Body of pancreas (tissue), 4 donors: ENCODE measurements at regions not wholly inside any gene's neighbourhood (a gene's known extent, or its start where the extent isn't known, plus 50 kb on each side); places are given as distances from the start of the nearest gene placed in this dataset.
"Not testable (repeated sequence)": the region's sequence is repeated elsewhere in the genome, so short reads cannot be mapped to it uniquely, and the experiment has no call there.

Source experiments
- ATAC-seq: fragments of 150-250 bp; one replicate; pipeline ENCODE4 v1.9.1; 2016
- DNase-seq, 4 donors: peaks; one replicate each; pipeline ENCODE4 v3.0.0-alpha.2; 2019
- H3K27ac ChIP-seq, 4 donors: fragments of 200-600 bp; sonication (generic); 1 replicate in 3 of 4; 2 replicates in 1 of 4; pipeline versions ENCODE4 v1.5.1 to v1.6.1; 2016 to 2019; ENCODE audit warnings: mild to moderate bottlenecking in 1 of 4, mixed read lengths in 1 of 4, moderate library complexity in 1 of 4
- H3K27me3 ChIP-seq, 2 donors: fragments of 200-600 bp; sonication (generic); one replicate each; pipeline ENCODE4 v1.6.0; 2016; ENCODE audit warnings: mild to moderate bottlenecking in 1 of 2
- H3K36me3 ChIP-seq, 2 donors: fragments of 200-600 bp; sonication (generic); replicated peaks in 1 of 2; 2 replicates each; pipeline ENCODE4 v1.5.1; 2016; ENCODE audit warnings: low read depth in 2 of 2; ENCODE audit not compliant: insufficient read depth in 1 of 2
- H3K4me1 ChIP-seq: fragments of 200-600 bp; sonication (generic); one replicate; pipeline ENCODE4 v1.6.0; 2016
- H3K4me3 ChIP-seq, 2 donors: fragments of 200-600 bp; sonication (generic); 1 replicate in 1 of 2; 2 replicates in 1 of 2; pipeline ENCODE4 v1.5.1; 2016 to 2019
- H3K9me3 ChIP-seq, 3 donors: fragments of 200-600 bp; sonication (generic); 1 replicate in 2 of 3; 2 replicates in 1 of 3; pipeline ENCODE4 v1.5.1; 2016
- POLR2A ChIP-seq, 3 donors: fragments of 450-650 bp; IDR thresholded peaks; one replicate each; pipeline ENCODE4 v1.6.1; 2016; ENCODE audit warnings: antibody characterized with exemption in 3 of 3, mild to moderate bottlenecking in 2 of 3
- WGBS, 2 donors: methylation state at CpG; one replicate each; pipeline ENCODE4 v1.1.5; 2017; 5-methylcytosine and 5-hydroxymethylcytosine counted together
- intact Hi-C: fragments of 100-400 bp; cut with DNase I; formaldehyde crosslinking; loops from one replicate; pipeline ENCODE4 v1.15.1; 2023
- TF ChIP-seq, protein P1 (sequence below), 7 experiments: fragments of 450-650 bp in 4 of 7; fragments of 200-600 bp in 3 of 7; sonication (generic) in 3 of 7; IDR thresholded peaks; one replicate each; pipeline ENCODE4 v1.5.1; 2016 to 2019; ENCODE audit warnings: antibody characterized with exemption in 7 of 7

DNA sequence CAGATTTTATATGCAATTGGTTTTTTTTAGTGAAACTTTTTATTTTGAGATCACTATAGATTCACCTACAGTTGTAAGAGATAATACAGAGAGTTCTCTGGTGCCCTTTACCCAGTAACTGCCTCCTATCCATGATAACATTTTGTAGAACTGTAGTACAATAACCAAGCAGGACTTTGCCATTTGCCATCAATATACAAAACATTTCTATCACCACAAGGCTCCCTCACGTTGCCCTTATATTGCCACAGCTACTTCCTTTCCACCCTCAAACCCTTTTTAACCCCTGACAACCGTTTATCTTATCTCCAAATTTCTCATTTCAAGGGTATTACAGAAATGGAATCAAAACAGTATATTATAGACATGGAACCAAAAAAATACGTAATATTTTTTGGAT, 130.7 kb upstream of the GOLGA6L4 start:
- ATAC-seq (no peak), DNase-seq (no peak)
- WGBS, 2 donors: 61 to 64% methylated on average over 3 of the region's 3 CpGs
- Histone ChIP-seq H3K4me1 (no peaks in the 10 kb centered on the region), H3K27ac (no peak overlapping the region), H3K36me3 (no peaks in the 10 kb centered on the region), H3K27me3 (no peaks in the 10 kb centered on the region), H3K4me3 (no peak overlapping the region), H3K9me3 (no peaks in the 10 kb centered on the region)
- no peak for TF ChIP-seq POLR2A (IDR thresholded peaks at IDR 0.05)
- TF ChIP-seq, protein P1, sequence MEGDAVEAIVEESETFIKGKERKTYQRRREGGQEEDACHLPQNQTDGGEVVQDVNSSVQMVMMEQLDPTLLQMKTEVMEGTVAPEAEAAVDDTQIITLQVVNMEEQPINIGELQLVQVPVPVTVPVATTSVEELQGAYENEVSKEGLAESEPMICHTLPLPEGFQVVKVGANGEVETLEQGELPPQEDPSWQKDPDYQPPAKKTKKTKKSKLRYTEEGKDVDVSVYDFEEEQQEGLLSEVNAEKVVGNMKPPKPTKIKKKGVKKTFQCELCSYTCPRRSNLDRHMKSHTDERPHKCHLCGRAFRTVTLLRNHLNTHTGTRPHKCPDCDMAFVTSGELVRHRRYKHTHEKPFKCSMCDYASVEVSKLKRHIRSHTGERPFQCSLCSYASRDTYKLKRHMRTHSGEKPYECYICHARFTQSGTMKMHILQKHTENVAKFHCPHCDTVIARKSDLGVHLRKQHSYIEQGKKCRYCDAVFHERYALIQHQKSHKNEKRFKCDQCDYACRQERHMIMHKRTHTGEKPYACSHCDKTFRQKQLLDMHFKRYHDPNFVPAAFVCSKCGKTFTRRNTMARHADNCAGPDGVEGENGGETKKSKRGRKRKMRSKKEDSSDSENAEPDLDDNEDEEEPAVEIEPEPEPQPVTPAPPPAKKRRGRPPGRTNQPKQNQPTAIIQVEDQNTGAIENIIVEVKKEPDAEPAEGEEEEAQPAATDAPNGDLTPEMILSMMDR (IDR thresholded peaks at IDR 0.05): no peak
- intact Hi-C loops: no loop called here

DNA sequence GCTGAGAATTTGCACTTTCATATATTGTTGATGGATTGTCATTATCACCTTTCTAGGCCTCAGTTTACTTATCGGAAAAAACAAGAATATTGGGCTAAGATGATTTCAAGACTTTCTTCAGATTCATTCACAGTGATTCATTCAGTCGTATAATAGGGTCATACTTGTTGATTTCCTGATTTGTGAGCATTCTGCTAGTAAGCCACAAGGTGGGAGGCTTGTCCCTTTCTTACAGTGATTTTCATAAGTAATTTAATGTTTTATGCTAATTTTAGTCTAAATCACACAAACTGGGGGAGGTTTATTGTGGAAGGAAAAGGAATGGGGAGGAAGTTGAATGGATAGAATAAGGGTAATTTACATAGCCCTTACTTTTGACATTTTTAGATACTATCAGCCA, 126.8 kb upstream of the GOLGA6L4 start:
- H3K9me3 ChIP-seq: no peaks in the 10 kb centered on the region
- 84 to 86% methylated on average over 2 of the region's 2 CpGs for WGBS, 2 donors
- intact Hi-C loops: no loop called here
- H3K27me3 ChIP-seq: no peaks in the 10 kb centered on the region
- no peak overlapping the region for H3K4me3 ChIP-seq
- no peak for TF ChIP-seq POLR2A (IDR thresholded peaks at IDR 0.05)
- TF ChIP-seq, protein P1 (IDR thresholded peaks at IDR 0.05): no peak
- DNase-seq (no peak), ATAC-seq (no peak)
- no peaks in the 10 kb centered on the region for H3K36me3 ChIP-seq
- no peak overlapping the region for H3K27ac ChIP-seq
- H3K4me1 ChIP-seq: no peaks in the 10 kb centered on the region

DNA sequence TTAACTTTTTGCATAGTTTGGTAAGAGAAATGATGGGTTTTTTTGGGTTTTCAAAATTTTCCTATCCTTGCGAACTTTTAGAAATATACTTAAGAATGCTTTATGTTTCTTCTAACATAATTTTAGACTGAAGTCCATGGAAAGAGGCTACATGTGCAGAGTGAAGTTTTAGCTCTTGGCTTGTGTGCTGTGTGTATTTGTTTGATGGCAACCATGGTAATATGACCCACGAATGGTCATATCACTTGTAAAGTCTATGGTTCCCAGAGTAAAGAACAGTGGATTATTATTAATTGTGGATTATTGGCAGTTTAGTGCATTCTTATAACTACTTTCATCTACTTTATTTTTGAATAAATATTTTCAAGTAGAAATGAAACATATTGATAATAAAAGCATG, 124.0 kb upstream of the GOLGA6L4 start:
- DNase-seq (no peak), ATAC-seq (no peak)
- TF ChIP-seq, protein P1 (IDR thresholded peaks at IDR 0.05): no peak
- no peak for TF ChIP-seq POLR2A (IDR thresholded peaks at IDR 0.05)
- Histone ChIP-seq H3K27me3 (no peaks in the 10 kb centered on the region), H3K36me3 (no peaks in the 10 kb centered on the region), H3K4me3 (no peak overlapping the region), H3K4me1 (no peaks in the 10 kb centered on the region), H3K27ac (no peak overlapping the region), H3K9me3 (no peaks in the 10 kb centered on the region)
- intact Hi-C loops: no loop called here
- 68 to 71% methylated on average over 2 of the region's 2 CpGs for WGBS, 2 donors

DNA sequence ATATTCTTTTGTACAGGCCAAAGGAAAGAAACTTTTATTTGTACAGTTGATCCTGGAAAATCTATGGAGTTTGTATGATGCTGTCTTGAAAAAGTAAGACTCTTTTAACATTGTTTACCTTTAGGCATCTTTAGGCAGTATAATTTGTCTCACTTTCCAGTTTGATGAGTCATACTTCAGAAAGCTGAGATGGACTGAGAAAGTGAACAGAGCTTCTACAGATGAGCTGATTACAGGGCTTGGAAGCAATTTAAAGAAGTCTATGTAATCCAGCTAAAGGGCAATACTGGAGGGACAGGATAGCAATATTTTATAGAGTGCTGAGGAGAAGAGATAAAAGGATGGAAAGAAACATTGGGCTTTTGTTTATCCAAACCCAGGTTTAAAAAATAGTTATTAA, 123.5 kb upstream of the GOLGA6L4 start:
- no peaks in the 10 kb centered on the region for H3K27me3 ChIP-seq
- H3K36me3 ChIP-seq: no peaks in the 10 kb centered on the region
- H3K4me1 ChIP-seq: no peaks in the 10 kb centered on the region
- ATAC-seq (no peak), DNase-seq (no peak)
- H3K27ac ChIP-seq: no peak overlapping the region
- no peak overlapping the region for H3K4me3 ChIP-seq
- intact Hi-C loops: no loop called here
- TF ChIP-seq POLR2A (IDR thresholded peaks at IDR 0.05): no peak
- TF ChIP-seq, protein P1 (IDR thresholded peaks at IDR 0.05): no peak
- no peaks in the 10 kb centered on the region for H3K9me3 ChIP-seq

DNA sequence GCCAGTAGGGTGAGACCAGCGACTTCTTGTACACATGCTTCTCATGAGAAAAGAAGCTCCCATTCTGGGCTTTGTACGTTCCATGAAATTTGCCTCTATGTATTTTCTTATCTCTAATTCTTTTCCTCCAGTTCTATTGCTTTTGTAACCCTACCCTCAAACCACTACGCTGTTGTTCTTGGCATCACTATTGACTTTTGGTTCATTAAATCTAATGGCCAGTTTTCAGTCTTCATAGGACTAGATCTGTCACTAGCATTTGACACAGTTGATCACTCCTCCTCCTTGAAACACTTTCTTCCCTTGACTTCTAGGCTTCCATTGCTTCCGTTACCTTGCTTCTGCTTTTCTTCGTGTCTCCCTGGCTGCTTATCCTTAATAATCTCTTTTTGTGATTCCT, 121.7 kb upstream of the GOLGA6L4 start:
- no peak for ATAC-seq
- no peak for DNase-seq
- Histone ChIP-seq H3K9me3 (no peaks in the 10 kb centered on the region), H3K27me3 (no peaks in the 10 kb centered on the region), H3K4me1 (no peaks in the 10 kb centered on the region), H3K36me3 (no peaks in the 10 kb centered on the region), H3K27ac (no peak overlapping the region), H3K4me3 (no peak overlapping the region)
- intact Hi-C loops: no loop called here
- 85 to 91% methylated on average over 5 of the region's 5 CpGs for WGBS, 2 donors
- TF ChIP-seq, protein P1 (IDR thresholded peaks at IDR 0.05): no peak
- TF ChIP-seq POLR2A (IDR thresholded peaks at IDR 0.05): no peak

DNA sequence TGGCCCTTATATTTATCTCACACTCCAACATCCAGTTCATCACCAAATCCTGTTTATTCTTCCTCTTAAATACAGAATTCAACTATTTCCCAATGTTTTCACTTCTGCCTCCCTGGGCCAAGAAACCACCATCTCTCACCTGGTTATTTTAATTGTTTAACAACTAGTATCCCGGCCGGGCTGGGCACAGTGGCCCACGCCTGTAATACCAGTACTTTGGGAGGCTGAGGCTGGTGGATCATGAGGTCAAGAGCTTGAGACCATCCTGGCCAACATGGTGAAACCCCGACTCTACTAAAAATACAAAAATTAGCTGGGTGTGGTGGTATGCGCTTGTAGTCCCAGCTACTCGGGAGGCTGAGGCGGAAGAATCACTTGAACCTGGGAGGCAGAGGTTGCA, 120.9 kb upstream of the GOLGA6L4 start:
- H3K27me3 ChIP-seq, H3K36me3 ChIP-seq, intact Hi-C loops, H3K27ac ChIP-seq, H3K4me1 ChIP-seq, H3K4me3 ChIP-seq, H3K9me3 ChIP-seq, ATAC-seq, DNase-seq: not testable (repeated sequence)
- 94 to 96% methylated on average over 7 of the region's 7 CpGs for WGBS, 2 donors

DNA sequence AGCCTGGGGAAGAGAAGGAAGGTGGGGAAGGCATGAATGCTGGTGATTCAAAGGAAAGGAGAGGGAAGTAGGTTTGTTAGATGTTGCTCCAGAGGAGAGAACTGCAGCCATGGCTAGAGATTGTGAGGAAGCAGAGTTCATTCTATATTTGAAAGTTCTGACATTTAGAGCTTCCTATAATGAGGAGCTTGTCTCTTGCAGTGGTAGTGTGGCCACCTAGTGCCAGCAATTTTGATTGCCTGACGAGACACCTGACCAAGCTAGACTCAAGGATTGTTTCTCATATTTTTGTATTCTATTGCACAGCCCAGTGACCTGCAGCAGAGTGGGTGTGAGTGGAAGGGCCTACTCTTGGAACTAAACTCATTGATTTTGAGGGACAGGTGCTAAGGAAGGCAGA, 116.2 kb upstream of the GOLGA6L4 start:
- intact Hi-C loops, H3K4me1 ChIP-seq, H3K9me3 ChIP-seq, H3K4me3 ChIP-seq, H3K27ac ChIP-seq, H3K36me3 ChIP-seq, H3K27me3 ChIP-seq, DNase-seq, ATAC-seq: not testable (repeated sequence)
- WGBS, 2 donors: 27 to 61% methylated on average over 1 of the region's 1 CpG

DNA sequence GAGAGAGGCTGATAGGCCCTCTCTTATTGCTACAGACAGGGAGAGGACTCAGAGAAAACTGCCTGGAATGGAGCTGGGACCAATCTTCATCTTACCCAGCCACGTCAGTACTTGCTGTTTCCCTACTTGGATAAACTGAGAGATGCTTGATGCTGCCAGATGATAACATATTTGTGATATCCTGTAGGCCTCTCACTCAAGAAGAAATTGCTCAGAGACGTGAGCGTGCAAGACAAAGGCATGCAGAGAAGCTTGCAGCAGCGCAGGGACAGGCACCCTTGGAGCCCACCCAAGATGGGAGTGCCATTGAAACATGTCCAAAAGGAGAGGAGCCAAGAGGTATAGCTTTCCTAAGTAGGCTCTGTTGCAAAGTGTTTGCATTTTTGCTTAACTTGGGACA, 114.7 kb upstream of the GOLGA6L4 start:
- WGBS, 2 donors: 67 to 70% methylated on average over 4 of the region's 4 CpGs
- H3K27ac ChIP-seq, H3K36me3 ChIP-seq, H3K27me3 ChIP-seq, H3K4me3 ChIP-seq, H3K9me3 ChIP-seq, intact Hi-C loops, ATAC-seq, DNase-seq, H3K4me1 ChIP-seq: not testable (repeated sequence)
